ENCODE measurements at regions not wholly inside any gene's neighbourhood (a gene's known extent, or its start where the extent isn't known, plus 50 kb on each side); places are given as distances from the start of the nearest gene placed in this dataset.

GRCh38 chr11:119536801-119537200, 113.8 kb upstream of the THY1 start:
- TF ChIP-seq POLR2AphosphoS5 (IDR thresholded peaks at IDR 0.05) (no peak), POLR2A (IDR thresholded peaks at IDR 0.05; ENCODE audit: low read depth) (no peak)
